ENCODE measurements at regions not wholly inside any gene's neighbourhood (a gene's known extent, or its start where the extent isn't known, plus 50 kb on each side); places are given as distances from the start of the nearest gene placed in this dataset.

DNA sequence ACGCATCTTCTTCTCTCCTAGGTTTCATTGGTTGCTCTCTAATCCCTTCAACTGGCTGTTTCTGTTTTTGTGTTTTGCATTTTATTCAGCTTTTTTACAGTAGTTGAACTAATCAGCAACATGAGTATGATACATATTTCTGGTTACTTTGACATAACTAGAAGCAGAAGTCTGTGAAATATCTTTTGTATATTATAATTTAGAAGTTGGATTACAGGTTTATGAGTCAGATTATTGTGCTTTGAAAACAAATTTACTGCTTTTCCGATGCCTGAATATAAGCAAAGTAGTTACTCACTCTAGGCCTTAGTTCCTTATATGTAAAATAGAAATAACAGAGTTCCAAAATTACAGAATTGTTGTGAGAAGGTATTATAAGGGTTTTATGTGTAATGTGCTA lies 96.2 kb upstream of the MEOX2 start:
- DNase-seq (ENCODE audit: low read depth in 2 of 3, low spot score in 1 of 3): no peak

DNA sequence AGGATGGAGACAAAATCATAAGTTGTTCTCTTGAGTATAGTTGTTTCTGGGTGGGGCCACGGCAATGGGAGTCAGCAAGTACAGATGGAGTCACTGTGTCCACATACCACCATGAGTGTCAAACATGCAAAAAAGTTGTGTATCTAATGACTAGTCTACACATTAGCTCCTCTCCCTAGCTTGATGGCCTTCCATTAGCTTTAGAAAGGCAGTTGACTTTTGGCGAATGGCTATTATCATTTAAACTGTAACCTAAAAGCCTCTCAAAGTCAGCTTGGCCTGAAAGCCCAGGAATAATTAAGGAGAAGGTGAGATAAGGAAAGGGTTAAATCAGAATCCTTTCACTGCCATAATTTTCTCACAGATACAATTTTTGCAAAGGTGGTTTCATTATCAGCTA lies 95.5 kb upstream of the MEOX2 start:
- no peak for DNase-seq (ENCODE audit: low read depth in 2 of 3, low spot score in 1 of 3)

DNA sequence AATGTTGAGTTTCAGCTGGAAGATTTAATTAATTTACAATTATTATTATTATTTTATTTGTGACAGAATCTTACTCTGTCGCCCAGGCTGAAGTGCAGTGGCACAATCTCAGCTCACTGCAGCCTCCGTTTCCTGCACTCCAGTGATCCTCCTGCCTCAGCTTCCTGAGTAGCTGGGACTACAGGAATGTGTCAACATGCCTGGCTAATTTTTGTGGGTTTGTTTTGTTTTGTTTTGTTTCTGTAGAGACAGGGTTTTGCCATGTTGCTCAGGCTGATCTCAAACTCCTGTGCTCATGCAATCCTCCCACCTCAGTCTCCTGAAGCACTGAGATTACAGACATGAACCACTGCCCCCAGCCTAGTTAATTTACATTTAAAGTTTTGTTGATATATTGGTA lies 93.8 kb upstream of the MEOX2 start:
- DNase-seq (ENCODE audit: low read depth in 2 of 3, low spot score in 1 of 3): no peak

DNA sequence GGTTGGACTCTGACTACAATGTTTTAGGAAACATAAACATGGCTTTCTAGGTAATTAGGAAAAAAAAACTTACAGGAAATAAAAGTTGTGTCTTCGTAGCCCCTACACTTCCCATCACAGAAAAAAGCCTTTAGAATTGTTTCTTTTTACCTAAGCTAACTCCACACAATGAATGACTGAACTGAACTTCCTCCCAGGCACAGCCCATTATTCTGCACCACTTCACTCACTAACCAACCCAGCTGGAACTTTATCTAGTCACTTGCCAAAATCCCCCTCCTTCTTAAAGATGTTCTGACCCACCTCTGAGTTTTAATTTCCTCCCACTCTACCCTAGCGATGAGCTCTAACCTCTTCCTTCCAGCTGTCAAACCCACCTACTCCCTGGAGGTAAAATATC lies 91.7 kb upstream of the MEOX2 start:
- no peak for DNase-seq (ENCODE audit: low read depth in 2 of 3, low spot score in 1 of 3)

DNA sequence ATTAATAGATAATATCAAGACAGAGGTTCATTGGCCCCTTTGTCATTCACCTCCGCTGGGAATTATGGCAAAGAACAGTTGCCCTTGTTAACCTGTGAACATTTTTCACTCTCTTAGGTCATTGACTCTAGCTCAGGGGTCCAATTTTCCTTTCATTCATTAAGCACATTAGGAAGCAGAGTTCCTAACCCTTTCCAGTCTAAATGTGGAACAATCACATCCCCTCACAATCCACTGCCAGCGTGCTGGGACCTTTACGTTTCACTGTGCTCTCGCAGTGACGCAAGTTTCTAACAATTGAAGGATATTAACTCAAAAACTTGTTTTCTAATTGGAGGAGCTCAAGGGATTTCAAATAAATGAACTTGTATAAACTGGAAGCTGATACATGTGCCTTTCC lies 79.3 kb upstream of the MEOX2 start:
- DNase-seq (ENCODE audit: low read depth in 2 of 3, low spot score in 1 of 3): no peak

DNA sequence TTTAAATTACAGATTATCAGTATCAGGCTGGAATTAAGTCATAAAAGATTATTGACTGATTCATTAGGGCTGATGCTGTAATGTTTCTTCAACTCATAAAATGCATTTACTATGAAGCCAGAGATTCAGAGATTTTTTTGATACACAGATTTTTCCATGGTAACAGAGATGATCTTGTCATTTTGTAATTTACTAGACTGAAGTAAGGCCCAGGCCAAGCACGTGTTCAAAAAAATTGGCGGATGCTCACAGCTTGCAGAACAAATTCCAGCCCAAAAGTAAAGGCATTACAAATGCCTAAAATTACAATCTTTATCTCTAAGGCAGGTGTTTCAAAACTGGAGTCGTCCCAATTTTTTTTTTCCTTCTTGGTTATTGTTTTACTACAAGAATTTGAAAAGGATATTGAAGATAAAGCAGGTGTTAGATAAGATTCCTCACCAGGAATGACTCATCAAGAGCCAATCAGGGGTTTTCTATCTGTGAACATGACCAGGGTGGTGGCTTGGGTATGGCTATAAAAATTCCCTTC lies 78.4 kb upstream of the MEOX2 start:
- DNase-seq (ENCODE audit: low read depth in 2 of 3, low spot score in 1 of 3): no peak

DNA sequence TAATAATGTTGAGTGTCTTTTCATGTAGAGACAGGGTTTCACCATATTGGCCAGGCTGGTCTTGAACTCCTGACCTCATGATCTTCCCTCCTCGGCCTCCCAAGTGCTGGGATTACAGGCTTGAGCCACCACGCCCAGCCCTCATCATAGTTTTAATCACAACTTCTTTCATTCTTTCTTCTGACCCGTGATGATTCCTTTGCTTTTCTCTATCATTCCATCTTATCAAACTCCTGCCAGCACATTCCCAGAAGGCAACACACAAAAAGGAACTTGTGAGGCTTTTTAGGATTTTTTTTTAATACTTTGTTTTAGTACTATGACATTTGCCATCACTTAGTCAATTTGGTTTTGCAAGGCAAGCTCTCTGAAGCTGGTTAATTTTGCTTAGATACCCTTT lies 77.5 kb upstream of the MEOX2 start:
- no peak for DNase-seq (ENCODE audit: low read depth in 2 of 3, low spot score in 1 of 3)

DNA sequence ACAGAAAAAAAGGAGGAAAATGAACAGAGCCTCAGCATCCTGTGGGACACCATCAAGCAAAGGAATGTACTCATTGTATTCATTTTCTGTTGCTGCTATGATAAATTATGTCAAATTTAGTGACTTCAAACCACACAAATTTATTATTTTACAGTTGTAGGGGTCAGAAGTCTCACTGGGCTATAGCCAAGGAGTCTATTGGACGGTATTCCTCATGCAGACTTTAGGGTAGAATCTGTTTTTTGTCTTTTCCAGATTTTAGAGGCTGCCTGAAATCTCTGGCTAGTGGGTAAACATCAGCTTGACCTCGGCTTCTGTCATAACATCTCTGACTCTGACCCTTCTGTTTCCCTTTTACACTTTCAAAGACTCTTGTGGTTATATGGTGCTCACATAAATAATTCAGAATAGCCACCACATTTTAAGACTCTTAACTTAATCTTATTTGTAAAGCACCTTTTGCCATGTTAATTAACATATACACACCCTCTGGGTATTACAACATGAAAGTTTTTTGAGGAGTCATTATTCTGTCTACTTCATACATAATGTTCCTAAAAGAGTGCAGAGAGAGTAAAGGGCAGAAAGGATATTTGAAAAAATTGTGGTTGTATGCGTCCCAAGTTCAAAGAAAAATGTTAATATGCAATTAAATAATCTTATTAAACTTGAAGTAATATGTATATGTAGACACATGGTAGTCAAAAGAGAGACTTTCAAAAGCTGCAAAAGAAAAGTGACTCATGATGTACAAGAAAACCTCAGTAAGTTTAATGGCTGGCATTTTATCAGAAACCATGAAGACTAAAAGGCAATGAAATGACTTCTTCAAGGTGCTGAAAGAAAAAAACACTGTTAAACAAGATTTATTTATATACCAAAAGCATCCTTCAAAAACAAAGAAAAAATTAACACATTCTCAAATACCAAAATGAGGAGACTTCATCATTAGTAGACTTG lies 70.8 kb upstream of the MEOX2 start:
- DNase-seq (ENCODE audit: low read depth in 2 of 3, low spot score in 1 of 3): no peak

DNA sequence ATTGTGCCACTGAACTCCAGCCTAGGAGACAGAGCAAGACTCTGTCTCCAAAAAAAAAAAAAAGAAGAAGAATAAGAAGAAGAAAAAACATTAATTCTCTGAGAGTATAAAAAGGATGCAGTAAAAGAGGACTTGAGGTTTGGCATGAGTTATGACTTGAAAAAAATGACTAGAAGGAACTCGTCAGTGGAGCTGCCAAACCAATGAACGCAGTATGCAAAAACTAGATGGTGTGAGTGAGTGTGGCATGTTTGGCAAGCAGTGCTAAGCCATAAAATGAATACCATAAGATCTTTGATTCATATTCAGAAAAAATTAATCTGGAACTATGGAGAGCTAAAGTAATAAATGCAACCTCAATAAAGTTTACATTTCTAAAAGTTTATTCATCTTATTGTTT lies 68.6 kb upstream of the MEOX2 start:
- no peak for DNase-seq (ENCODE audit: low read depth in 2 of 3, low spot score in 1 of 3)

DNA sequence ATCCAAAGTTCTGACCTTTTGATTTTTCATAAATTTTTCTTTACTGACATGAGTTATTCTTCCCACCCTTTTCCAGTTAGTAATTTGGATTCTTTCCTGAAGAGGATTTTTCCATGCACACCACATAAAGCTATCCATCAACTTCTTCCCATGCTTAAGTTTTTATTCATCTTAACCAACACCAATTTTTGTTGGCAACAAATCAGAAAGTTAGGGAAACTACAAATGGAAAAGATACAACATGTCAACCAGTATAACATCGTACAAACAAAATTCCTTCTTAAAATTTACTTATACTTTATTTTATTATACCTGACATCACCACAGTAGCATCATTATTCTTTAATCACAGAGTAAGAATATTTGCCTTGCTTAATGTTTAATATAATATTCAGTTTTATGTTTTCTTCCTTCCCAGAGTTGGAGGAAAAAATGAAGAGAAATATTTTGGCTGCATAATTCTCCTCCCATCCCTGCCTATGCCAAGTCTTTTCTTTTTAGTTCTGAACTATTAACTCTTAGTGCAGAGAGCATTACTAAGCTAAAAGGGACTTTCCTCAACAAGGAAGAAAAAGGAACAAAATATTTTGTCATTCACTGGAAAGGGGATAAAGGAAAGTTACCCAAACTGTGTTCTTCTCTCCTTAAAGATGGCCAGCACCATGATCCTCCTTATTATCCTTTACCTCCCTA lies 67.5 kb upstream of the MEOX2 start:
- no peak for DNase-seq (ENCODE audit: low read depth in 2 of 3, low spot score in 1 of 3)

DNA sequence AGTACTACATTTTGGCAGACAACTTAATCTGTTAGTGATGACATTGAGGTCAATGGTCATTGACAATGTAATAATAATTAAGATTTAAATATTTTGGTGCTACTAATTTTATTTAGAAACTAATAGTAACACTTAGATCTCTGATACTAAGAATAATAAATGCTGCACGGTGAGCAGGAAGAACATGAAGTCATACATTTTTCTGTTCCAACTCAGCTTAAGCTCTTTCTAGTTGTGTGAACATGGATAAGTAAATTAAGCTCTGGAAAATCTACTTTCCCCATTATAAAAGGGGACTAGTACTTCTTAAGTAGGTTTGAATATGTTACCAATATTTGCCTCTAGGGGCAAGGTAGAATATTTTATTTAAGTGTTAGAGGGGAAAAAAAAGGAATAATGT lies 65.9 kb upstream of the MEOX2 start:
- no peak for DNase-seq (ENCODE audit: low read depth in 2 of 3, low spot score in 1 of 3)

DNA sequence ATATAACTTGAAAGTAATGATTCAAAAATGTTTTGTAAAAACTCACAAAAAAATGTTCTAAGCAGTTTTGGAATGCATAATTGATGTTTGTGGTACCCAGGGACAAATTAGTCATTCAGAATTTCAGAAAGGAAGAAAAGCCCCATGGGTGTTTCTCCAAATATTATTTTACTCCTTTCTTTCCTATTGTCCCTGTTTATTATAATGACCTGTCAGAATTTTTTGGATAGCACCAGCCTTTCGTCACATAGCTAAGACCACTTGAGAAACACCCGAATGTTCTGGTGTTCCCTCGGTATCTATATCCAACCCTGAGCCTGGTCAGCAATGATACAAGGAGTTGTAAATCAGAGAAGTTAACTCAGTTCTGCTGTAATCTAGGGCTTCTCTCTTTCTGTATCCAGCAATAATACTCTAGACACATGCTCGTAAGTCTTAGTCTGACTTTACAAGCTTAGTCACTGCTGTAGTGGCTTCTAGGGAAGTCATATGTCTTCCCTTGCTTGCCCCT lies 64.8 kb upstream of the MEOX2 start:
- DNase-seq (ENCODE audit: low read depth in 2 of 3, low spot score in 1 of 3): no peak

DNA sequence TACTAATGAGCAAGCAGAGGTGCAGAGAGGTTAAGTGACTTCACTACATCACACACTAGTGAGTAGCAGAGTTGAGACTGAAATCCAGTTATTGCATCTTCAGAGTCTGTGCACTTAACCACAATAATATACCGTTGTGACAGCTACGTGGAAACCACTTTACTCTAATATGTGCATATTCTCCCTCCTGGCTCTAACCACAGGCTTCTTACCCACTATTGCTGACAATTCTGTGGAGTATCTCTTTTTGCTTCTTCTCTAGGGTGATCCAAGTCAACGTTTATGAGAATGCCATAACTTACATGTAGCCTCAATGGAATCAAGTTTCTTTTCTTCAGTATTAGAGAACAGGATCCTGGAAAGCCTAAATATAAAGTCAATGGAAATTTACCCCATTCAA lies 64.2 kb upstream of the MEOX2 start:
- DNase-seq (ENCODE audit: low read depth in 2 of 3, low spot score in 1 of 3): no peak

DNA sequence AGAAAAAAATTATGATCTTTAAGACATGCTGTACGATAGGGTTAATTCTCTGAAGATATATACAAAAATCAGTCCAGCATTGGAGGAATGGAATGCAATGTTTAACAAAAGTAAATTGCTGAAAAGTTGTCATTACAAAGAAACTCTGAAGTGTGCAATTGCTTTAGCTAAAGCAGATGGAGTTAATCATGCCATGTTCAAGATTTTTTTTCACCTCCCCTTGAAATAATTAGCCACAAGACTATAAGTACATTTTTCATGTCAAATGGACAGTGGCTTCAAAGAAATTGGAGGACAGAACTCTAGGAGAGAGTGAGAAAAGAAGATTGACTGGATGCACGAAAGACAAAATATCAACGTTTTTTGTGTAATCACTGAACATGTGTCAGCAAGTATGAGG lies 63.1 kb upstream of the MEOX2 start:
- DNase-seq (ENCODE audit: low read depth in 2 of 3, low spot score in 1 of 3): no peak

DNA sequence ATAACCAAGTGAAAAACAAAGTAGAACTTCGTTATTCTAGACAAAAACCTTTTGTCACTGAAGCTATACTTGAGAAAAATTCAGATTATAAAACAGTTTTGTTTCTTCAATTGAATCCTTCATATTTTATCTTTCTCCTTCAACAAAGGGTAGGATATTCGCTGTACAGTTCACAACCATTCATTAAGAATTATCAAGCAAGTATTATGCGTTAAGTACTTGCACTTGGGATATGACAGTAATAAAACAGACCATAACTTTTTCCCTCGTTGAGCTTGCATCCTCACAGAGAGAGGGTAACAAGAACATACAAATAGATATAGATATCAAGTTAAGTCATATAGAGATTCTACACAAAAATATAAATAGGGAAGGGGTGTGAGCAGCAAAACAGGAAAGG lies 61.2 kb upstream of the MEOX2 start:
- DNase-seq (ENCODE audit: low read depth in 2 of 3, low spot score in 1 of 3): no peak

DNA sequence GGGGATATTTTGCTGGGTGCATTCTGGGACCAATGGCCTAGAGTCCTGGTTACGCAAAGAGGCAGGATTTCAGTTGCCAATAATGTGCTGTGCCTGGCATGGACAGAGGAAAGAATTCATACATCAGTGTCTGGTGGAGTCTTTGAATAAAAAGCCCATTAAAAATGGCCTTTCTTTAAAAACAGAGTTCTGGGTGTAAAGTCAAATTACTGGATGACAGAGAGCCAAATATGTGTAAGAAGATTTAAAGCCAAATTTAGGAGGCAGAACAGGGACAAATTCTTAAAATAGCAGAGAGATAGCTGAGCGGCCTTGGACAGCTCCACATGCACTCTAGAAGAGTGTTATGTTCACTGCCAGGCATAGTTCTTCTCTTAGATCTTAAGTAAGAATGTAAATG lies 60.8 kb upstream of the MEOX2 start:
- DNase-seq (ENCODE audit: low read depth in 2 of 3, low spot score in 1 of 3): no peak

DNA sequence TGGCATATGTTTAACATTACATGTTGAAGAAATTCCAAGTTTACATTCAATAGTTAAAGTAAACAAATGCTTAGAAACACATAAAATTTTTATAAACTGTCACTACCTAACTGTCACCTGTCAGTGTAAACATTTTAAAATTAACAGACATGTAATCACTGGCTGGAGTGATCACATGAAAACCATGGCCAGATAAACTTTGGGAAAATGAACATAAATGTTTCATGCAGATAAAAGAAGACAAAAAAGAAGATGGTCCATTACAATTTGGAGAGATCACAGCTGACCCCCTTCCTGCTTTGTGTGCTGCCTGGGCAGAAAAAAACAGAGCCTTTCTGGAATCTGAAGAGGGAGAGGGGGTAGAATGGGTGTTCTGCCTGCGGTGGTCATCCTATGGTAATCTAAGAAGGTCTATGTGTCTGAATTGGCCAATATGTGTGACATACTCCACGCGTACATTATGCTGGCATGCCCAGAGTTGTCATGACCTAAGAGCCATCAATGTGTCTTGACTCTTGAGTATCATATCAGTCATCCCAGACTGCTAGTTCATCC lies 57.5 kb upstream of the MEOX2 start:
- no peak for DNase-seq (ENCODE audit: low read depth in 2 of 3, low spot score in 1 of 3)

DNA sequence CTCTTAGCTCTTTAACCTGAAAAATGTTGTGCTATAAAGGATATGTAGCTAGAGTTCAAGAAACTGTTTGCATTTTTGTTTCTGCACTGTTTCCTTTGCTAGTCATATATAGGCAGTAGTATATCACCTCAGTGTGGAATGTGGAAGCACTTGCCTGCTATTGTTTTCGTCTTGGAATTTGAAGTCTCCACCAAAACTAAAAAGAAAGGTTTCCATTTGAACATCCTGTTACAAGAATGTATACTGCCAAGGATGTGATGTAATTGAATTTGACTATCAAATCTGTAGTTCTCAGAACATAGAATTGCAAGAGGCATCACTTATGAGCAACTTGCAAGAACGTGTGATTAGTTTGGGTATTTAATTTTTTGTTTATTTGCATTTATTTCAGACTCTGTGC lies 51.1 kb upstream of the MEOX2 start:
- DNase-seq (ENCODE audit: low read depth in 2 of 3, low spot score in 1 of 3): no peak

Measured in stimulated activated CD4-positive, alpha-beta T cell treated with anti-CD3 and anti-CD28 coated beads, Interleukin-12 subunit alpha, Interleukin-12 subunit beta, amount 100 ng/mL, for 48 hours (primary cell).